Hepatocyte (in vitro differentiated cells): ENCODE measurements at regions not wholly inside any gene's neighbourhood (a gene's known extent, or its start where the extent isn't known, plus 50 kb on each side); places are given as distances from the start of the nearest gene placed in this dataset.

Experiments
- EZH2 ChIP-seq: fragments of 200-600 bp; sonication (generic); IDR thresholded peaks from 2 replicates; pipeline ENCODE4 v1.6.1; 2016; ENCODE audit warnings: antibody characterized with exemption, mild to moderate bottlenecking, borderline replicate concordance
- TF ChIP-seq, protein P1 (sequence below): fragments of 200-600 bp; sonication (generic); IDR thresholded peaks from 2 replicates; pipeline ENCODE4 v1.5.1; 2016; ENCODE audit warnings: antibody characterized with exemption, mild to moderate bottlenecking; ENCODE audit not compliant: poor library complexity

DNA sequence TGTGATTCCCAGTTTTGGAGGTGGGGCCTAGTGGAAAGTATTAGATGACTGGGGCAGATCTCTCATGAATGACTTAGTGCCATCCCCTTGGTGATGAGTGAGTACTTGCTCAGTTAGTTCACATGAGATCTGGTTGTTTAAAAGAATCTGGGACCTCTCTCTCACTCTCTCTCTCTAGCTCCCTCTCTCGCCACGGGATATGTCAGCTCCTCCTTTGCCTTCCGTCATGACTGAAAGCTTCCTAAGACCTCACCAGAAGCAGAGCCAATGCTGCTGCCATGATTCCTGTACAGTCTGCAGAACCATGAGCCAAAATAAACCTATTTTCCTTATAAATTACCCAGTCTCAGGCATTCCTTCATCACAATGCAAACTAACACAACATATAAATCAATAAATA, 176.7 kb downstream of the PRELID2 start:
- TF ChIP-seq, protein P1, sequence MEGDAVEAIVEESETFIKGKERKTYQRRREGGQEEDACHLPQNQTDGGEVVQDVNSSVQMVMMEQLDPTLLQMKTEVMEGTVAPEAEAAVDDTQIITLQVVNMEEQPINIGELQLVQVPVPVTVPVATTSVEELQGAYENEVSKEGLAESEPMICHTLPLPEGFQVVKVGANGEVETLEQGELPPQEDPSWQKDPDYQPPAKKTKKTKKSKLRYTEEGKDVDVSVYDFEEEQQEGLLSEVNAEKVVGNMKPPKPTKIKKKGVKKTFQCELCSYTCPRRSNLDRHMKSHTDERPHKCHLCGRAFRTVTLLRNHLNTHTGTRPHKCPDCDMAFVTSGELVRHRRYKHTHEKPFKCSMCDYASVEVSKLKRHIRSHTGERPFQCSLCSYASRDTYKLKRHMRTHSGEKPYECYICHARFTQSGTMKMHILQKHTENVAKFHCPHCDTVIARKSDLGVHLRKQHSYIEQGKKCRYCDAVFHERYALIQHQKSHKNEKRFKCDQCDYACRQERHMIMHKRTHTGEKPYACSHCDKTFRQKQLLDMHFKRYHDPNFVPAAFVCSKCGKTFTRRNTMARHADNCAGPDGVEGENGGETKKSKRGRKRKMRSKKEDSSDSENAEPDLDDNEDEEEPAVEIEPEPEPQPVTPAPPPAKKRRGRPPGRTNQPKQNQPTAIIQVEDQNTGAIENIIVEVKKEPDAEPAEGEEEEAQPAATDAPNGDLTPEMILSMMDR, result no peak
- TF ChIP-seq EZH2, result no peak
